ENCODE measurements at regions not wholly inside any gene's neighbourhood (a gene's known extent, or its start where the extent isn't known, plus 50 kb on each side); places are given as distances from the start of the nearest gene placed in this dataset.

DNA sequence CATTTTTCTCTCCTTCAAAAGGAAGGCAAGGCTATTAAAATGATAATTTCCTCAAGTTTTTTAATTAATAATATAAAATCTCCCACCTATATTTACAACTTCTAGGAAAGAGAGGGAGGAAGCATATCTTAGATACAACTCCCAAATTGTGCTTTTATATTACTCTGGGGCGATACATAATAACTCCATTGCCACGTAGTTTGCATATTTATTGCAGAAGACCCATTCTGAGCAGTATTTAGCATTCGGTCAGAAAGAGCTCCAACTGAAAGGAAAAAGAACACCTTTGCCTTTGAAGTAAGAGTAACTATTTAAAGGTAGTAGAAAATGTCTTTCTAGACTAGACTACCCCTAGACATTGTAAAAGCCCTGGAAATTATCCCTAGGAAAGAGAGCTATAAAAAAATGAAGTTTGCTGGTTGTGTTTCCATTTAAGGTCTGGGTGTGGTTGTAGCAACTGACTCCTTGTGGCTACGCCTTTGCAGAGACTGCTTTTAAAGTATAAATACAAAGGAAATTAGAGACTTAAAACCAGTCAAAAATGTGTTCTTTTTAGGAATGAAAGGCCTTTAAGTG lies 566.1 kb downstream of the ZNF608 start:
- WGBS, 2 donors: 75 to 93% methylated on average over 4 of the region's 4 CpGs
- Histone ChIP-seq H3K9me3 (no peaks in the 10 kb centered on the region), H3K4me1 (no peaks in the 10 kb centered on the region), H3K27ac (no peak overlapping the region), H3K27me3 (no peaks in the 10 kb centered on the region), H3K4me3 (no peak overlapping the region), H3K36me3 (ENCODE audit: low read depth, missing control alignments) (no peaks in the 10 kb centered on the region)
- TF ChIP-seq, protein P1, sequence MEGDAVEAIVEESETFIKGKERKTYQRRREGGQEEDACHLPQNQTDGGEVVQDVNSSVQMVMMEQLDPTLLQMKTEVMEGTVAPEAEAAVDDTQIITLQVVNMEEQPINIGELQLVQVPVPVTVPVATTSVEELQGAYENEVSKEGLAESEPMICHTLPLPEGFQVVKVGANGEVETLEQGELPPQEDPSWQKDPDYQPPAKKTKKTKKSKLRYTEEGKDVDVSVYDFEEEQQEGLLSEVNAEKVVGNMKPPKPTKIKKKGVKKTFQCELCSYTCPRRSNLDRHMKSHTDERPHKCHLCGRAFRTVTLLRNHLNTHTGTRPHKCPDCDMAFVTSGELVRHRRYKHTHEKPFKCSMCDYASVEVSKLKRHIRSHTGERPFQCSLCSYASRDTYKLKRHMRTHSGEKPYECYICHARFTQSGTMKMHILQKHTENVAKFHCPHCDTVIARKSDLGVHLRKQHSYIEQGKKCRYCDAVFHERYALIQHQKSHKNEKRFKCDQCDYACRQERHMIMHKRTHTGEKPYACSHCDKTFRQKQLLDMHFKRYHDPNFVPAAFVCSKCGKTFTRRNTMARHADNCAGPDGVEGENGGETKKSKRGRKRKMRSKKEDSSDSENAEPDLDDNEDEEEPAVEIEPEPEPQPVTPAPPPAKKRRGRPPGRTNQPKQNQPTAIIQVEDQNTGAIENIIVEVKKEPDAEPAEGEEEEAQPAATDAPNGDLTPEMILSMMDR (IDR thresholded peaks at IDR 0.05): no peak
- TF ChIP-seq POLR2A (IDR thresholded peaks at IDR 0.05): no peak
- intact Hi-C loops (cut with DNase I; ENCODE audit: low total_unique reads): no loop called here
- DNase-seq: no peak

DNA sequence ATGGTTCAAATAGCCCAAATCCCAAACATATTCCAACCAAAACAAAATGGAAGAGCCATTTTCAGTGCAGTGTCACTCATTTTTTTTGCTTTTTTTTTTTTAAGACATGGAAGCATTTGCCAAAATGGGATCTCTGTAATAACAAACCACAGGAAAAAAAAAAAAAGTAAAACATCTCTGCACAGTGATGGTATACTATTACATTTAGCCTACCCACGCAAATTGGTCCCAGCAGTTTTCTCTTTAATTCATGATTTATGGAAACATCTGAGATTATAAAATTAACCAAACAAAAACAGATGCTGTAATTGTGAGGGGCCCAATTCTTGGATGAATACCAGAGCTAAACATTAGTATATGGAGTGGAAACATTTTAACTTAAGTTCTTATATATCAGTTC lies 566.6 kb downstream of the ZNF608 start:
- no peak overlapping the region for H3K27ac ChIP-seq
- H3K4me1 ChIP-seq: no peaks in the 10 kb centered on the region
- no peak overlapping the region for H3K4me3 ChIP-seq
- intact Hi-C loops (cut with DNase I; ENCODE audit: low total_unique reads): no loop called here
- TF ChIP-seq POLR2A (IDR thresholded peaks at IDR 0.05): no peak
- TF ChIP-seq, protein P1 (IDR thresholded peaks at IDR 0.05): no peak
- no peaks in the 10 kb centered on the region for H3K9me3 ChIP-seq
- no peak for DNase-seq
- H3K27me3 ChIP-seq: no peaks in the 10 kb centered on the region
- H3K36me3 ChIP-seq (ENCODE audit: low read depth, missing control alignments): no peaks in the 10 kb centered on the region
- WGBS, 2 donors: 2 to 43% methylated on average over 1 of the region's 1 CpG

DNA sequence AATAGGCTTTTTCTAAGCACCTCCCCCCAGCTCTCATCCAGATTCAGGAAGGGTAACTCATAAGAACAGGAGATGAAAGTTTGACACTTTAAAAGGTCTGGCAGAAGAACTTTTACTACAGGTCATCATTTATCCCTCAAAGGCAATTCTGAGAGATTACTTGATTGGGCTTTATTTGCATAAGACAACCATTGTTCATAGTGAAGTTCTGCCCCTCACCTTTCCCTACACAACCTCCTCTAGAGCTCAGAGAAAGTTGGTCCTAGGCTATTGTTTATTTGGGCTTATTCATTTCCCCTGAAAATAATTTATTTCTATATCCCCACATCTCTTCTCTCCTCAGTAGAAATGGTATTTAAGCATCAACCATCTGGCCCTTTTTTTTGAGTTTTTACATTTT lies 568.4 kb downstream of the ZNF608 start:
- Histone ChIP-seq H3K4me3 (no peak overlapping the region), H3K4me1 (no peaks in the 10 kb centered on the region), H3K9me3 (no peaks in the 10 kb centered on the region), H3K36me3 (ENCODE audit: low read depth, missing control alignments) (no peaks in the 10 kb centered on the region), H3K27ac (no peak overlapping the region), H3K27me3 (no peaks in the 10 kb centered on the region)
- TF ChIP-seq POLR2A (IDR thresholded peaks at IDR 0.05): no peak
- TF ChIP-seq, protein P1 (IDR thresholded peaks at IDR 0.05): no peak
- no peak for DNase-seq
- intact Hi-C loops (cut with DNase I; ENCODE audit: low total_unique reads): no loop called here

DNA sequence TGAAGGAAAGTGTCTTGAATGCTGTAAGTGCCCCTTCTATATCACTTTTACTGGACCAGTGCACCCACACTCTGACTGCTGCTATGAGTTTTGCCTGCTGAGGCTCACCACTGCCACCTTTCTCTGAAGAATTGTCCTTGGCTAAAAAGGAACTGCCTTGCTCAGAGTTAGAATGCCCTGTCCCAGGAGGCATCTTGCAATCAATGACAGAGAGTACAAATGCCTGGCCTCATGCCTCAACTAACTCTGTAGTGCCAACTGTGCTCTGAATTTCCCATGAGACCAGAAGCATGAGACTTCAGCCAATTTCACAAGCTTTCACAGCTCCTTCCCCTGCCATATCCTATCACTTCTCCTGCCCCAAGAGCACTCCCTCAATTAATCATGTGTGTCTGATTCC lies 569.7 kb downstream of the ZNF608 start:
- no peak overlapping the region for H3K27ac ChIP-seq
- H3K36me3 ChIP-seq (ENCODE audit: low read depth, missing control alignments): no peaks in the 10 kb centered on the region
- H3K27me3 ChIP-seq: no peaks in the 10 kb centered on the region
- H3K9me3 ChIP-seq: no peaks in the 10 kb centered on the region
- H3K4me3 ChIP-seq: no peak overlapping the region
- TF ChIP-seq, protein P1 (IDR thresholded peaks at IDR 0.05): no peak
- TF ChIP-seq POLR2A (IDR thresholded peaks at IDR 0.05): no peak
- intact Hi-C loops (cut with DNase I; ENCODE audit: low total_unique reads): no loop called here
- no peak for DNase-seq
- H3K4me1 ChIP-seq: no peaks in the 10 kb centered on the region

DNA sequence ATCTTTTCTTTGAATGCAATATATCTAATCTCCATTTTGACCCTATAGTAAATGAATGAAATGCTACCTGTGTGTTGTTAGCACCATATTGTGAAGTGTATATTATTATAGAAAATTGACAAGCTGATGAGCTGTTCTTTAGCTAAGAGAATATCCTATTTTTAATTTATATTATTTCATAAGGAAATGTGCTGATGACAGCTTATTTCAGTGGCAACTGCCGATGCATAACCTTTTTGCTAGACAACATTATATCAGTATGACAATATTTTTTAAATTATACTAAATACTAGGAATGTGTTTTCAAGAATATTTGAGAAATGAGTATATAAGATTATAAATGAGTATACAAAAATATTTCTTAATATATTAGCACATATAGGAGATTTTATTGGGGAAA lies 573.1 kb downstream of the ZNF608 start:
- TF ChIP-seq, protein P1 (IDR thresholded peaks at IDR 0.05): no peak
- no peak for TF ChIP-seq POLR2A (IDR thresholded peaks at IDR 0.05)
- Histone ChIP-seq H3K4me3 (no peak overlapping the region), H3K9me3 (no peaks in the 10 kb centered on the region), H3K4me1 (no peaks in the 10 kb centered on the region), H3K27ac (no peak overlapping the region), H3K36me3 (ENCODE audit: low read depth, missing control alignments) (no peaks in the 10 kb centered on the region), H3K27me3 (no peaks in the 10 kb centered on the region)
- no peak for DNase-seq
- intact Hi-C loops (cut with DNase I; ENCODE audit: low total_unique reads): no loop called here
- 92 to 99% methylated on average over 1 of the region's 1 CpG for WGBS, 2 donors
